Glutamatergic neuron (in vitro differentiated cells): ENCODE measurements at regions not wholly inside any gene's neighbourhood (a gene's known extent, or its start where the extent isn't known, plus 50 kb on each side); places are given as distances from the start of the nearest gene placed in this dataset.
"Not testable (repeated sequence)": the region's sequence is repeated elsewhere in the genome, so short reads cannot be mapped to it uniquely, and the experiment has no call there.

Experiments
- DNase-seq: peaks from one replicate; pipeline ENCODE4 v3.0.0; 2022
- H3K27ac Mint-ChIP-seq: one replicate; pipeline ENCODE4 v1.8.0; 2020; ENCODE audit warnings: mild to moderate bottlenecking, mixed read lengths, inconsistent platforms; ENCODE audit not compliant: unreplicated experiment
- H3K27me3 Mint-ChIP-seq: one replicate; pipeline ENCODE4 v1.8.0; 2020; ENCODE audit warnings: mild to moderate bottlenecking, moderate library complexity, mixed read lengths, inconsistent platforms; ENCODE audit not compliant: unreplicated experiment
- H3K36me3 Mint-ChIP-seq: one replicate; pipeline ENCODE4 v1.8.0; 2020; ENCODE audit warnings: mild to moderate bottlenecking, mixed read lengths, inconsistent platforms; ENCODE audit not compliant: unreplicated experiment
- H3K4me1 Mint-ChIP-seq: one replicate; pipeline ENCODE4 v1.8.0; 2020; ENCODE audit warnings: mild to moderate bottlenecking, low read depth, mixed read lengths, inconsistent platforms; ENCODE audit not compliant: unreplicated experiment
- H3K4me3 Mint-ChIP-seq: one replicate; pipeline ENCODE4 v1.8.0; 2020; ENCODE audit warnings: mild to moderate bottlenecking, mixed read lengths, inconsistent platforms; ENCODE audit not compliant: unreplicated experiment
- H3K9me3 Mint-ChIP-seq: one replicate; pipeline ENCODE4 v1.8.0; 2020; ENCODE audit warnings: mild to moderate bottlenecking, moderate library complexity, mixed read lengths, inconsistent platforms; ENCODE audit not compliant: unreplicated experiment
- TF ChIP-seq, protein P1 (sequence below): fragments of 200-600 bp; sonication (generic); IDR thresholded peaks from one replicate; pipeline ENCODE4 v1.5.0; 2021; ENCODE audit not compliant: partially characterized antibody, unreplicated experiment

DNA sequence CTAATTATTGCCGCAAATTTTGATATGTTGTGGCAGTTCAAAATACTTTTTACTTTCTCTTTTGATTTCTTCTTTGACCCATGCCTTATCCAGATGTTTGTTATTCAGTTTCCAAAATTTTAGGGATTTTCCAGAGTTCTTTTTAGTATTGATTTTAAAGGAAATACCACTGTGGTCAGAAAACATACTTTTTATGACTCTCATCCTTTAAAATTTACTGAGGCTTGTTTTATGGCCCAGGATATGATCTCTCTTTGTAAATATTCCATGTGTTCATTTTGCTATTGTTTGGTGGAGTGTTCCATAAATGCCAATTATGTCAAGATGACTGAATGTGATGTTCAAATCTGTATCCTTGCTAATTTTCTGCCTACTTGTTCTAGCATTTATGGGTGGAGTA lies 272.3 kb upstream of the DIPK2B start:
- DNase-seq, result no peak
- Mint-ChIP-seq H3K36me3 (no peaks in the 10 kb centered on the region), H3K9me3 (no peaks in the 10 kb centered on the region), H3K27me3 (no peaks in the 10 kb centered on the region), H3K4me3 (no peak overlapping the region), H3K27ac (no peak overlapping the region), H3K4me1 (no peaks in the 10 kb centered on the region)
- TF ChIP-seq, protein P1, sequence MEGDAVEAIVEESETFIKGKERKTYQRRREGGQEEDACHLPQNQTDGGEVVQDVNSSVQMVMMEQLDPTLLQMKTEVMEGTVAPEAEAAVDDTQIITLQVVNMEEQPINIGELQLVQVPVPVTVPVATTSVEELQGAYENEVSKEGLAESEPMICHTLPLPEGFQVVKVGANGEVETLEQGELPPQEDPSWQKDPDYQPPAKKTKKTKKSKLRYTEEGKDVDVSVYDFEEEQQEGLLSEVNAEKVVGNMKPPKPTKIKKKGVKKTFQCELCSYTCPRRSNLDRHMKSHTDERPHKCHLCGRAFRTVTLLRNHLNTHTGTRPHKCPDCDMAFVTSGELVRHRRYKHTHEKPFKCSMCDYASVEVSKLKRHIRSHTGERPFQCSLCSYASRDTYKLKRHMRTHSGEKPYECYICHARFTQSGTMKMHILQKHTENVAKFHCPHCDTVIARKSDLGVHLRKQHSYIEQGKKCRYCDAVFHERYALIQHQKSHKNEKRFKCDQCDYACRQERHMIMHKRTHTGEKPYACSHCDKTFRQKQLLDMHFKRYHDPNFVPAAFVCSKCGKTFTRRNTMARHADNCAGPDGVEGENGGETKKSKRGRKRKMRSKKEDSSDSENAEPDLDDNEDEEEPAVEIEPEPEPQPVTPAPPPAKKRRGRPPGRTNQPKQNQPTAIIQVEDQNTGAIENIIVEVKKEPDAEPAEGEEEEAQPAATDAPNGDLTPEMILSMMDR, result no peak

DNA sequence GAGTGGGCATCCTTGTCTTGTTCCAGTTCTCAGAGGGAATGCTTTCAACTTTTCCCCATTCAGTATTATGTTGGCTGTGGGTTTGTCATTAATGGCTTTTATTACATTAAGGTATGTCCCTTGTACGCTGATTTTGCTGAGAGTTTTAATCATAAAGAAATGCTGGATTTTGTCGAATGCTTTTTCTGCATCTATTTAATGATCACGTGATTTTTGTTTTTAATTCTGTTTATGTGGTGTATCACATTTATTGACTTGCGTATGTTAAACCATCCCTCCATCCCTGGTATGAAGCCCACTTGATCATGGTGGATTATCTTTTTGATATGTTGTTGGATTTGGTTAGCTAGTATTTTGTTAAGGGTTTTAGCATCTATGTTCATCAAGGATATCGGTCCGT lies 266.9 kb upstream of the DIPK2B start:
- H3K4me3 Mint-ChIP-seq, H3K4me1 Mint-ChIP-seq, H3K27me3 Mint-ChIP-seq, H3K36me3 Mint-ChIP-seq, DNase-seq, H3K27ac Mint-ChIP-seq, H3K9me3 Mint-ChIP-seq: not testable (repeated sequence)

DNA sequence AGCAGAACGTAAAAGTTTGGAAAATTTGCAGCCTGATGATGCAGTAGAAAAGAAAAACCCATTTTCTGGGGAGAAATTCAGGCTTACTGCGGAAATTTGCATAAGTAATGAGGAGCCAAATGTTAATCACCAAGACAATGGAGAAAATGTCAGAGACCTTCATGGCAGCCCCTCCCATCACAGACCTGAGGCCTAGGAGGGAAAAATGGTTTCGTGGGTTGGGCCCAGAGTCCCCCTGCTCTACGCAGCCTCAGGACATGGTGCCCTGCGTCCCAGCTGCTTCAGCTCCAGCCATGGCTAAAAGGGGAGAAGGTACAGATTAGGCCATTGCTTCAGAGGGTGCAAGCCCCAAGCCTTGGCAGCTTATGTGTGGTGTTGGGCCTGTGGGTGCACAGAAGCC lies 255.1 kb upstream of the DIPK2B start:
- not testable (repeated sequence) for H3K27ac Mint-ChIP-seq, H3K4me3 Mint-ChIP-seq, H3K4me1 Mint-ChIP-seq, H3K27me3 Mint-ChIP-seq, H3K36me3 Mint-ChIP-seq, DNase-seq, H3K9me3 Mint-ChIP-seq

DNA sequence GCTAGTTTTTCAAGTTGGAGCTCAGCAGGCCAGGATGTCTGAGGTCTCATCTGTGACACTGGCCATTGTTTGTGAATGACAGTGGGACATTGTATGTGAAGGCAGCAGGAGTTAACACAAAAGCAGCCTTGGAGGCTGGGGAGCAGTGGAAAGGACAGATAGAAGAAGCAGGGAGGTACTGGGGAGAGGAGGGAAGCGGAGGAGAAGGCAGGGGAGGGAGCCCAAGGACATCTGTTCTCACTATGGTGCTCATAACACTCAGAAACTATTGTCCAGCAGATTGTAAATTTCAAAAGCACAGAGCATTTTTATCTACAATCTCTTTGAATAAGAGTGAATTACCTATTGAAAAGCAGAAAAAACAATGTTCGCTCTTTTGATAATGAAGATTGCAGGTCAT lies 253.6 kb upstream of the DIPK2B start:
- Mint-ChIP-seq H3K9me3 (no peaks in the 10 kb centered on the region), H3K27ac (no peak overlapping the region), H3K36me3 (no peaks in the 10 kb centered on the region), H3K4me3 (no peak overlapping the region), H3K4me1 (no peaks in the 10 kb centered on the region), H3K27me3 (peaks cover 2% of the 10 kb centered on the region)
- TF ChIP-seq, protein P1, result no peak
- no peak for DNase-seq

DNA sequence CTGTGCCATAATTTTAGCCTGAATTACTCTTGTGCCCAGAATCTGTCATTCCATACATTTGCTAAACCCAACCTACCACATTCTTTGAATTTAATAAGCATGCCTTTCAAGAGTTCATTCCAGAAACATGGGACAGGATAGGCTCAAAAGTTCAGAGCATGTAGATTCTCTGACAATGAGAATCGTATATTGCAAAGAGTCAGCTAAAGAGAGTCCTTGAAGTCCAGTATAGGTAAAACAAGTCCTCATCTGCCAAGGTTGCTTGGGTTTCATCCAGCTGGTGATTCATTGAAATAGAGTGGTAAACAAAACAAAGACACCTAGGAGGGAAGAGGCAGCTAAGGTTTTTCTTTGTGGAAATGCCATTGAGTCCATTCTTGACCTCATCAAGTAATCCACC lies 249.3 kb upstream of the DIPK2B start:
- H3K4me3 Mint-ChIP-seq, result no peak overlapping the region
- TF ChIP-seq, protein P1, result no peak
- no peaks in the 10 kb centered on the region for H3K4me1 Mint-ChIP-seq
- H3K36me3 Mint-ChIP-seq, result no peaks in the 10 kb centered on the region
- no peak for DNase-seq
- peaks cover 2% of the 10 kb centered on the region for H3K27me3 Mint-ChIP-seq
- no peaks in the 10 kb centered on the region for H3K9me3 Mint-ChIP-seq
- H3K27ac Mint-ChIP-seq, result no peak overlapping the region

DNA sequence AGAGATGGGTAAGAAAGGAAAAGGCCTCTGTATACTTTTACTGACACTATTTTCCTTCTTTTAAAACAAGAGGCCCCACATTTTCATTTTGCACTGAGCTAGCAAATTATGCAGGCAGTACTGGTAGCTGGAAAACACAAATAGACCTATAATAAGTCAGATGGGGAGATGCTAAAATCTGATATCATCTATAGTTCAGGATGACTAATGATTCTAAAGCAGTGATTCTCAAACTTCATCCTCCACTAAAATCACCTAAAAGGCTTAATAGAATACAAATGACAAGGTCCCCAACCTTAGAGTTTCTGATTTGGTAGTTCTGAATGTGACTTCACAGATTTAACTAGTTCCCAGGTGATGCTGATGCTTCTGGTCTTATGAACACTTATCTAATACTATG lies 247.3 kb upstream of the DIPK2B start:
- Mint-ChIP-seq H3K27ac (no peak overlapping the region), H3K9me3 (no peaks in the 10 kb centered on the region), H3K36me3 (no peaks in the 10 kb centered on the region), H3K4me1 (no peaks in the 10 kb centered on the region), H3K4me3 (no peak overlapping the region), H3K27me3 (peaks cover 2% of the 10 kb centered on the region)
- TF ChIP-seq, protein P1, result no peak
- DNase-seq, result no peak
